ENCODE measurements at regions not wholly inside any gene's neighbourhood (a gene's known extent, or its start where the extent isn't known, plus 50 kb on each side); places are given as distances from the start of the nearest gene placed in this dataset.

GRCh38 chr12:38151991-38152700, 164.4 kb upstream of the ALG10B start:
- no peak for DNase-seq
- Histone ChIP-seq H3K27me3 (replicated peaks in 2 of 5; ENCODE audit: control insufficient read depth in 4 of 5, insufficient read depth in 5 of 5, low read length in 4 of 5) (no peaks in the 10 kb centered on the region), H3K4me1 (ENCODE audit: control extremely low read depth in 1 of 4, control insufficient read depth in 4 of 4, insufficient read depth in 4 of 4, low read length in 3 of 4) (no peaks in the 10 kb centered on the region), H3K4me3 (ENCODE audit: control insufficient read depth in 1 of 7, extremely low read depth in 1 of 7, insufficient read depth in 4 of 7, low read depth in 2 of 7, low read length in 6 of 7) (no peak overlapping the region), H3K27ac (ENCODE audit: insufficient read depth in 1 of 2, low read depth in 1 of 2, low read length in 2 of 2, poor library complexity in 1 of 2, severe bottlenecking in 2 of 2) (no peak overlapping the region), H3K36me3 (ENCODE audit: control insufficient read depth in 4 of 4, insufficient read depth in 4 of 4, low read length in 3 of 4) (no peaks in the 10 kb centered on the region), H3K9me3 (ENCODE audit: control extremely low read depth in 1 of 5, control insufficient read depth in 4 of 5, insufficient read depth in 2 of 5, low read depth in 1 of 5, low read length in 4 of 5) (peaks cover 0 to 45% (median 18%) of the 10 kb centered on the region in 5 experiments)
- ChIA-PET CTCF (no interaction called here), POLR2A (no interaction called here)
- WGBS (ENCODE audit: insufficient coverage) = 89% methylated on average over 39 of the region's 39 CpGs

DNA sequence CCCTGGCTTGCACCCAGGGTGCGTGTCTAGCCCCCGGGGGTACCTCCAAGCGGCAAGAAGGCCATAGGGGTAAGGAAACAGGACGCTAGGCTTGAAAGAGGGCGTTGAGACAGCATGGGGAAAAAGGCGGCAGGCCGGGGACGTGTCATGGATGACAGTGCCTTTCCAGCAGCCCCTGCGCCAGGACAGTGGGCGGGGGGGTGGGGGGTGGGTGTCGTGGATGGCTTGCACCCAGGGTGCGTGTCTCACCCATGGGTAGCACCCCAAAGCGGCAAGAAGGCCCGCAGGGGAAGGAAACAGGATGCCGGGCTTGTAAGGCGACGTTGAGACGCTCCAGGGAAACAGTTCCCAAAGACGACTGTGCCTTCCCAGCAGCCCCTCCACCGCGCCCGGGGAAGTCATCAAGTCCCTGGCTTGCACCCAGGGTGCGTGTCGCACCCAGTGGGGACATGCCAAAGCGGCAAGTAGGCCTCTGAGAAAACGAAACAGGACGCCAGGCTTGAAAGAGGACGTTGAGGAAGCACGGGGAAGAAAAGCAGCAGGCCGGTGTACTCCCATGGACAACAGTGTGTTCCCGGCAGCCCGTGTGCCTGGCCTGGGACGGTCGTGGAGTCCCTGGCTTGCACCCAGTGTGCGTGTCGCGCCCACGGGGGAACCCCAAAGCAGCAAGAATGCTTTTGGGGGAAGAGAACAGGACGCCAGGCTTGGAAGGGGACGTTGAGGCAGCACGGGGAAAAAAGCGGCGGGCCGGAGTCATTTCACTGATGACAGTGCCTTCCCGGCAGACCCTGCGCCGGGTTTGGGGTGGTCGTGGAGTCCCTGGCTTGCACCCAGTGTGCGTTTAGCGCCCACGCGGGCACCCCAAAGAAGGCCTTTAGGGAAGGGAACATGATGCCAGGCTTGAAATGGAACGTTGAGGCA, 163.5 kb upstream of the ALG10B start:
- Histone ChIP-seq H3K27me3 (replicated peaks in 2 of 5; ENCODE audit: control insufficient read depth in 4 of 5, insufficient read depth in 5 of 5, low read length in 4 of 5) (no peaks in the 10 kb centered on the region), H3K4me1 (ENCODE audit: control extremely low read depth in 1 of 4, control insufficient read depth in 4 of 4, insufficient read depth in 4 of 4, low read length in 3 of 4) (no peaks in the 10 kb centered on the region), H3K36me3 (ENCODE audit: control insufficient read depth in 4 of 4, insufficient read depth in 4 of 4, low read length in 3 of 4) (no peaks in the 10 kb centered on the region), H3K9me3 (ENCODE audit: control extremely low read depth in 1 of 5, control insufficient read depth in 4 of 5, insufficient read depth in 2 of 5, low read depth in 1 of 5, low read length in 4 of 5) (peaks cover 0 to 49% (median 14%) of the 10 kb centered on the region in 5 experiments), H3K4me3 (ENCODE audit: control insufficient read depth in 1 of 7, extremely low read depth in 1 of 7, insufficient read depth in 4 of 7, low read depth in 2 of 7, low read length in 6 of 7) (no peak overlapping the region), H3K27ac (ENCODE audit: insufficient read depth in 1 of 2, low read depth in 1 of 2, low read length in 2 of 2, poor library complexity in 1 of 2, severe bottlenecking in 2 of 2) (no peak overlapping the region)
- CTCF ChIA-PET = no interaction called here
- no peak for DNase-seq
- 94% methylated on average over 42 of the region's 53 CpGs for WGBS (ENCODE audit: insufficient coverage)
- POLR2A ChIA-PET = no interaction called here

DNA sequence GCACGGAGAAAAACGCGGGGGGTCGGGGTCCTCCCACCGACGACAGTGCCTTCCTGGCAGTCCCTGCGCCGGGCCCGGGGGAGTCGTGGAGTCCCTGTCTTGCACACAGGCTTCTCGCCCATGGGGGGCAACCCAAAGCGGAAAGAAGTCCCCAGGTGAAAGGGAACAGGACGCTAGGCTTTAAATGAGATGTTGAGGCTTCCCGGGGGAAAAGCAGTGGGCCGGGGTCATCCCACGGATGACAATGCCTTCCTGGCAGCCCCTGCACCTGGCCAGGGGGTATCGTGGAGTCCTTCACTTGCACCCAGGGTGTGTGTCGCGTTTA, 162.9 kb upstream of the ALG10B start:
- 90% methylated on average over 17 of the region's 19 CpGs for WGBS (ENCODE audit: insufficient coverage)
- H3K36me3 ChIP-seq (ENCODE audit: control insufficient read depth in 4 of 4, insufficient read depth in 4 of 4, low read length in 3 of 4) = no peaks in the 10 kb centered on the region

GRCh38 chr12:38154096-38155019, 162.2 kb upstream of the ALG10B start:
- peaks cover 0 to 57% (median 8%) of the 10 kb centered on the region in 5 experiments for H3K9me3 ChIP-seq (ENCODE audit: control extremely low read depth in 1 of 5, control insufficient read depth in 4 of 5, insufficient read depth in 2 of 5, low read depth in 1 of 5, low read length in 4 of 5)
- no peaks in the 10 kb centered on the region for H3K36me3 ChIP-seq (ENCODE audit: control insufficient read depth in 4 of 4, insufficient read depth in 4 of 4, low read length in 3 of 4)
- POLR2A ChIA-PET = no interaction called here
- CTCF ChIA-PET = no interaction called here
- no peaks in the 10 kb centered on the region for H3K4me1 ChIP-seq (ENCODE audit: control extremely low read depth in 1 of 4, control insufficient read depth in 4 of 4, insufficient read depth in 4 of 4, low read length in 3 of 4)
- WGBS (ENCODE audit: insufficient coverage) = 88% methylated on average over 36 of the region's 39 CpGs
- no peak for DNase-seq
- H3K27me3 ChIP-seq (replicated peaks in 2 of 5; ENCODE audit: control insufficient read depth in 4 of 5, insufficient read depth in 5 of 5, low read length in 4 of 5) = no peaks in the 10 kb centered on the region
- H3K4me3 ChIP-seq (ENCODE audit: control insufficient read depth in 1 of 7, extremely low read depth in 1 of 7, insufficient read depth in 4 of 7, low read depth in 2 of 7, low read length in 6 of 7) = no peak overlapping the region
- no peak overlapping the region for H3K27ac ChIP-seq (ENCODE audit: insufficient read depth in 1 of 2, low read depth in 1 of 2, low read length in 2 of 2, poor library complexity in 1 of 2, severe bottlenecking in 2 of 2)

More for the DNA sequence above, 162.9 kb upstream of the ALG10B start:
- CTCF ChIA-PET = no interaction called here
- Histone ChIP-seq H3K27ac (ENCODE audit: insufficient read depth in 1 of 2, low read depth in 1 of 2, low read length in 2 of 2, poor library complexity in 1 of 2, severe bottlenecking in 2 of 2) (no peak overlapping the region), H3K4me1 (ENCODE audit: control extremely low read depth in 1 of 4, control insufficient read depth in 4 of 4, insufficient read depth in 4 of 4, low read length in 3 of 4) (no peaks in the 10 kb centered on the region), H3K27me3 (replicated peaks in 2 of 5; ENCODE audit: control insufficient read depth in 4 of 5, insufficient read depth in 5 of 5, low read length in 4 of 5) (no peaks in the 10 kb centered on the region), H3K4me3 (ENCODE audit: control insufficient read depth in 1 of 7, extremely low read depth in 1 of 7, insufficient read depth in 4 of 7, low read depth in 2 of 7, low read length in 6 of 7) (no peak overlapping the region), H3K9me3 (ENCODE audit: control extremely low read depth in 1 of 5, control insufficient read depth in 4 of 5, insufficient read depth in 2 of 5, low read depth in 1 of 5, low read length in 4 of 5) (peaks cover 0 to 55% (median 11%) of the 10 kb centered on the region in 5 experiments)
- no peak for DNase-seq
- POLR2A ChIA-PET = no interaction called here

DNA sequence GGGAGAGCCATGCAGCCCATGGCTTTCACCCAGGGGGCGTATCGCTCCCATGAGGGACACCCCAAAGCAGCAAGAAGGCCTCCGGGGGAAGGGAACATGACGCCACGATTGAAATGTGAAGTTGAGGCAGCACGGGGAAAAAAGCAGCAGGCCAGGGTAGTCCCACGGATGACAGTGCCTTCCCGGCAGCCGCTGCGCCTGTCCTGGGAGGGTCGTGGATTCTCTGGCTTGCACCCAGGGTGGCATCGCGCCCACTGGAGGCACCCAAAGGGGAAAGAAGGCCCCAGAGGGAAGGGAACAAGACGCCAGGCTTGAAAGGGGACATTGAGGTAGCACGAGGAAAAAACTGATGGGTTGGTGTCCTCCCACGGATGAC, 161.6 kb upstream of the ALG10B start:
- Histone ChIP-seq H3K36me3 (ENCODE audit: control insufficient read depth in 4 of 4, insufficient read depth in 4 of 4, low read length in 3 of 4) (no peaks in the 10 kb centered on the region), H3K9me3 (ENCODE audit: control extremely low read depth in 1 of 5, control insufficient read depth in 4 of 5, insufficient read depth in 2 of 5, low read depth in 1 of 5, low read length in 4 of 5) (peaks cover 0 to 59% (median 6%) of the 10 kb centered on the region in 5 experiments), H3K27me3 (replicated peaks in 2 of 5; ENCODE audit: control insufficient read depth in 4 of 5, insufficient read depth in 5 of 5, low read length in 4 of 5) (no peaks in the 10 kb centered on the region), H3K27ac (ENCODE audit: insufficient read depth in 1 of 2, low read depth in 1 of 2, low read length in 2 of 2, poor library complexity in 1 of 2, severe bottlenecking in 2 of 2) (no peak overlapping the region), H3K4me3 (ENCODE audit: control insufficient read depth in 1 of 7, extremely low read depth in 1 of 7, insufficient read depth in 4 of 7, low read depth in 2 of 7, low read length in 6 of 7) (no peak overlapping the region), H3K4me1 (ENCODE audit: control extremely low read depth in 1 of 4, control insufficient read depth in 4 of 4, insufficient read depth in 4 of 4, low read length in 3 of 4) (no peaks in the 10 kb centered on the region)
- WGBS (ENCODE audit: insufficient coverage) = 91% methylated on average over 16 of the region's 16 CpGs
- ChIA-PET POLR2A (no interaction called here), CTCF (no interaction called here)
- no peak for DNase-seq

GRCh38 chr12:38155526-38156496, 160.8 kb upstream of the ALG10B start:
- no peak overlapping the region for H3K27ac ChIP-seq (ENCODE audit: insufficient read depth in 1 of 2, low read depth in 1 of 2, low read length in 2 of 2, poor library complexity in 1 of 2, severe bottlenecking in 2 of 2)
- no peak for DNase-seq
- ChIA-PET POLR2A (interaction anchor here (0.6 kb wide), 1 partner anchor 297 kb away, joined by 3 read pairs; no protein-coding TSS in a partner anchor), CTCF (no interaction called here)
- no peaks in the 10 kb centered on the region for H3K4me1 ChIP-seq (ENCODE audit: control extremely low read depth in 1 of 4, control insufficient read depth in 4 of 4, insufficient read depth in 4 of 4, low read length in 3 of 4)
- 89% methylated on average over 41 of the region's 52 CpGs for WGBS (ENCODE audit: insufficient coverage)
- peaks cover 0 to 53% (median 0%) of the 10 kb centered on the region in 5 experiments for H3K9me3 ChIP-seq (ENCODE audit: control extremely low read depth in 1 of 5, control insufficient read depth in 4 of 5, insufficient read depth in 2 of 5, low read depth in 1 of 5, low read length in 4 of 5)
- H3K4me3 ChIP-seq (ENCODE audit: control insufficient read depth in 1 of 7, extremely low read depth in 1 of 7, insufficient read depth in 4 of 7, low read depth in 2 of 7, low read length in 6 of 7) = no peak overlapping the region
- no peaks in the 10 kb centered on the region for H3K27me3 ChIP-seq (replicated peaks in 2 of 5; ENCODE audit: control insufficient read depth in 4 of 5, insufficient read depth in 5 of 5, low read length in 4 of 5)
- H3K36me3 ChIP-seq (ENCODE audit: control insufficient read depth in 4 of 4, insufficient read depth in 4 of 4, low read length in 3 of 4) = no peaks in the 10 kb centered on the region
